Astrocyte (in vitro differentiated cells and primary cell): ENCODE measurements at regions not wholly inside any gene's neighbourhood (a gene's known extent, or its start where the extent isn't known, plus 50 kb on each side); places are given as distances from the start of the nearest gene placed in this dataset.

Experiments
- CTCF ChIP-seq: IDR thresholded peaks from 2 replicates; pipeline ENCODE4 v1.5.1; 2011; ENCODE audit warnings: low read depth, mild to moderate bottlenecking, inconsistent platforms, low read length, moderate library complexity; ENCODE audit not compliant: insufficient read depth
- EZH2 ChIP-seq: IDR thresholded peaks from 2 replicates; pipeline ENCODE4 v1.6.1; 2012; ENCODE audit warnings: mild to moderate bottlenecking, low read length, inconsistent platforms; ENCODE audit not compliant: insufficient read depth

GRCh38 chr2:142687509-142687908, 190.0 kb upstream of the KYNU start:
- no peak for TF ChIP-seq CTCF
- no peak for TF ChIP-seq EZH2
